Breast epithelium (tissue), 4 donors: ENCODE measurements at regions not wholly inside any gene's neighbourhood (a gene's known extent, or its start where the extent isn't known, plus 50 kb on each side); places are given as distances from the start of the nearest gene placed in this dataset.
"Not testable (repeated sequence)": the region's sequence is repeated elsewhere in the genome, so short reads cannot be mapped to it uniquely, and the experiment has no call there.

Experiments used
- DNase-seq, 2 donors: peaks; one replicate each; pipeline ENCODE4 v3.0.0-alpha.2; 2019; ENCODE audit warnings: low spot score in 2 of 2
- H3K27ac ChIP-seq, 2 donors: fragments of 200-600 bp; sonication (generic) in 1 of 2; one replicate each; pipeline ENCODE4 v1.5.1; 2016 to 2019; ENCODE audit warnings: mild to moderate bottlenecking in 1 of 2
- H3K27me3 ChIP-seq, 2 donors: fragments of 200-600 bp; sonication (generic) in 1 of 2; one replicate each; pipeline versions ENCODE4 v1.5.1 to v1.6.0; 2017 to 2019; ENCODE audit warnings: control low read depth in 1 of 2, mild to moderate bottlenecking in 1 of 2
- H3K36me3 ChIP-seq: fragments of 200-600 bp; one replicate; pipeline ENCODE4 v1.5.1; 2019
- H3K4me1 ChIP-seq, 2 donors: fragments of 200-600 bp; sonication (generic); one replicate each; pipeline ENCODE4 v1.5.1; 2016 to 2019; ENCODE audit warnings: control low read depth in 1 of 2
- H3K4me3 ChIP-seq, 3 donors: fragments of 200-600 bp; sonication (generic); 1 replicate in 2 of 3; 2 replicates in 1 of 3; pipeline ENCODE4 v1.5.1; 2016 to 2019; ENCODE audit warnings: mild to moderate bottlenecking in 3 of 3, moderate library complexity in 2 of 3
- H3K9me3 ChIP-seq, 2 donors: fragments of 200-600 bp; sonication (generic) in 1 of 2; one replicate each; pipeline ENCODE4 v1.5.1; 2016 to 2019; ENCODE audit warnings: control low read depth in 1 of 2
- POLR2A ChIP-seq: fragments of 450-650 bp; IDR thresholded peaks from one replicate; pipeline ENCODE4 v1.6.1; 2016; ENCODE audit warnings: antibody characterized with exemption, mild to moderate bottlenecking, moderate library complexity
- POLR2AphosphoS5 ChIP-seq, 3 donors: sonication (generic); formaldehyde crosslinking; IDR thresholded peaks; one replicate each; pipeline ENCODE4 v1.6.1; 2017; ENCODE audit warnings: antibody characterized with exemption in 3 of 3
- intact Hi-C: fragments of 100-400 bp; cut with DNase I; formaldehyde crosslinking; loops from one replicate; pipeline ENCODE4 v1.15.1; 2023; ENCODE audit warnings: low total_unique reads
- TF ChIP-seq, protein P1 (sequence below), 3 donors: fragments of 450-650 bp; IDR thresholded peaks; one replicate each; pipeline ENCODE4 v1.5.1; 2016 to 2017; ENCODE audit warnings: antibody characterized with exemption in 3 of 3, mild to moderate bottlenecking in 3 of 3, moderate library complexity in 3 of 3

DNA sequence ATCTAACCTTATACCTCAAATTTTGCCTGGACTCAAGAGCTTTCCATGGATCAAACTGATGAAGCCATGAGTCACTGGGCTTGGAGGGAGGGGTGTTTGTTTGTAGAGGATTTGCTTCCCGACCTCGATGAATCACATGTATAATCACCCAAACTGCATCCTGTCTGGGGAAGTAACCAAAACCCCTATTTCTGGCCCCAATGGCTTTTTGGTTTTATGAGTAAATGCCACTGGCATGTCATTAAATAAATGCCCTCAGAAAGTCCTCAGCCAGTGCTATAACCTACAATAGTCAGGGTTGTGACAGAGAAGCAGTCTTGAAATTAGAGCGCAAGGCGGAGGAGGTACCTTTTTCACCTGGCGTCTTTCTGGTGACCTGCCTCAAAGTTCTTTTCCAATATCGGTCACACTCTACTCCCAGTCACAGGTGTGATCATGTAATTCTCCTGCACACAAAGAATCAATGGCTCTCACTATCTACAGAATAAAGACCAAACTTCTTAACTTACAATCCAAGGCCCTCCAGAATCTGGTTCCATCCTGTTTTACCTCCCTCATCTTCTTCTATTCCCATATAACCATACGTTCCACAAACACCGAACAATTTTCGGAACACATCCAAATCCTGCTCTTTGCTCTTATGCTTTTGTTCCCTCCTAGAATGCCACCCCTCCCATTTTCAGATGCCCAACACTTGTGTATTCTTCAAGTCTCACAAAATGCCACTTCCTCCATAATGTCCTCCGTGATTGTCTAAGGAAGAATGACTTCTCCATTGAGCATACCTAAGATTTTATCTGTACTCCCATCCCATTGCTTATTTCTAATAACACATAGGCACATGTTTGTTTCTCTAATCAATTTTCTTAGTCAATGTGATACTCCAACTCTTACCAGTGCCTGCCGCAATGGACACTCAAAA, 81.3 kb upstream of the BLID start:
- DNase-seq = no peak
- peaks cover 0 to 3% of the 10 kb centered on the region in 2 donors for H3K4me1 ChIP-seq
- H3K27ac ChIP-seq = no peak overlapping the region
- no peaks in the 10 kb centered on the region for H3K9me3 ChIP-seq
- no peaks in the 10 kb centered on the region for H3K27me3 ChIP-seq
- no peak for TF ChIP-seq POLR2AphosphoS5 (IDR thresholded peaks at IDR 0.05)
- TF ChIP-seq POLR2A = no peak
- TF ChIP-seq, protein P1, sequence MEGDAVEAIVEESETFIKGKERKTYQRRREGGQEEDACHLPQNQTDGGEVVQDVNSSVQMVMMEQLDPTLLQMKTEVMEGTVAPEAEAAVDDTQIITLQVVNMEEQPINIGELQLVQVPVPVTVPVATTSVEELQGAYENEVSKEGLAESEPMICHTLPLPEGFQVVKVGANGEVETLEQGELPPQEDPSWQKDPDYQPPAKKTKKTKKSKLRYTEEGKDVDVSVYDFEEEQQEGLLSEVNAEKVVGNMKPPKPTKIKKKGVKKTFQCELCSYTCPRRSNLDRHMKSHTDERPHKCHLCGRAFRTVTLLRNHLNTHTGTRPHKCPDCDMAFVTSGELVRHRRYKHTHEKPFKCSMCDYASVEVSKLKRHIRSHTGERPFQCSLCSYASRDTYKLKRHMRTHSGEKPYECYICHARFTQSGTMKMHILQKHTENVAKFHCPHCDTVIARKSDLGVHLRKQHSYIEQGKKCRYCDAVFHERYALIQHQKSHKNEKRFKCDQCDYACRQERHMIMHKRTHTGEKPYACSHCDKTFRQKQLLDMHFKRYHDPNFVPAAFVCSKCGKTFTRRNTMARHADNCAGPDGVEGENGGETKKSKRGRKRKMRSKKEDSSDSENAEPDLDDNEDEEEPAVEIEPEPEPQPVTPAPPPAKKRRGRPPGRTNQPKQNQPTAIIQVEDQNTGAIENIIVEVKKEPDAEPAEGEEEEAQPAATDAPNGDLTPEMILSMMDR (IDR thresholded peaks at IDR 0.05) = no peak
- no peaks in the 10 kb centered on the region for H3K36me3 ChIP-seq
- intact Hi-C loops = no loop called here
- H3K4me3 ChIP-seq = no peak overlapping the region

- H3K9me3 ChIP-seq = no peaks in the 10 kb centered on the region
- H3K36me3 ChIP-seq = no peaks in the 10 kb centered on the region
- no peak overlapping the region for H3K27ac ChIP-seq
- peaks cover 0 to 3% of the 10 kb centered on the region in 2 donors for H3K4me1 ChIP-seq
- intact Hi-C loops = no loop called here
- no peak overlapping the region for H3K4me3 ChIP-seq
- DNase-seq = no peak
- no peaks in the 10 kb centered on the region for H3K27me3 ChIP-seq
- no peak for TF ChIP-seq POLR2A
- no peak for TF ChIP-seq POLR2AphosphoS5 (IDR thresholded peaks at IDR 0.05)
- TF ChIP-seq, protein P1 (IDR thresholded peaks at IDR 0.05) = no peak
Observed at GRCh38 chr11:122195790-122196189, 79.8 kb upstream of the BLID start.

DNA sequence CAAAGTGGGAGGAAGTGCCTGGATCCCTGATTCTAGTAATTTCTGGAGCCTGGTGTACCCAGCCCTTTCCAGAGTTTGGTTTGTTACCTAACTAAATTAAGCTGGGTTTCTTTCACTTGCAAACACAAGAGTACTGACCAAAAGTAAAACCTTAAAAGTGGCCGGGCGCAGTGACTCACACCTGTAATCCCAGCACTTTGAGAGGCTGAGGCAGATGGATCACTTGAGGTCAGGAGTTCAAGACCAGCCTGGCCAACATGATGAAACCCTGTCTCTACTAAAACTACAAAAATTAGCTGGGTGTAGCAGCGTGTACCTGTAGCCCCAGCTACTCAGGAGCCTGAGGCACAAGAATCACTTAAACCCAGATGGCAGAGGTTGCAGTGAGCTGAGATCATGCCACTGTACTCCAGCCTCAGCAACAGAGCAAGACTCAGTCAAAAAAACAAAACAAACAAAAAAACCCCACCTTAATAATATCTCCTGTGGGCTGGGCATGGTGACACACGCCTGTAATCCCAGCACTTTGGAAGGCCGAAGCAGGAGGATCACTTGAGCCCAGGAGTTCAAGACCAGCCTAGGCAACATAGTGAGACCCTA, 78.0 kb upstream of the BLID start:
- H3K36me3 ChIP-seq, H3K27me3 ChIP-seq, H3K9me3 ChIP-seq, DNase-seq, intact Hi-C loops, H3K4me3 ChIP-seq, H3K4me1 ChIP-seq: not testable (repeated sequence)
- H3K27ac ChIP-seq = peak overlapping the region in 1 of 2 donors; percentile 28

GRCh38 chr11:122193457-122193856, 77.4 kb upstream of the BLID start:
- no peak for DNase-seq
- no peaks in the 10 kb centered on the region for H3K27me3 ChIP-seq
- no peaks in the 10 kb centered on the region for H3K9me3 ChIP-seq
- no peaks in the 10 kb centered on the region for H3K4me1 ChIP-seq
- no peak for TF ChIP-seq POLR2A
- no peak for TF ChIP-seq POLR2AphosphoS5 (IDR thresholded peaks at IDR 0.05)
- TF ChIP-seq, protein P1 (IDR thresholded peaks at IDR 0.05) = no peak
- no peaks in the 10 kb centered on the region for H3K36me3 ChIP-seq
- no peak overlapping the region for H3K4me3 ChIP-seq
- no peak overlapping the region for H3K27ac ChIP-seq
- intact Hi-C loops = no loop called here

DNA sequence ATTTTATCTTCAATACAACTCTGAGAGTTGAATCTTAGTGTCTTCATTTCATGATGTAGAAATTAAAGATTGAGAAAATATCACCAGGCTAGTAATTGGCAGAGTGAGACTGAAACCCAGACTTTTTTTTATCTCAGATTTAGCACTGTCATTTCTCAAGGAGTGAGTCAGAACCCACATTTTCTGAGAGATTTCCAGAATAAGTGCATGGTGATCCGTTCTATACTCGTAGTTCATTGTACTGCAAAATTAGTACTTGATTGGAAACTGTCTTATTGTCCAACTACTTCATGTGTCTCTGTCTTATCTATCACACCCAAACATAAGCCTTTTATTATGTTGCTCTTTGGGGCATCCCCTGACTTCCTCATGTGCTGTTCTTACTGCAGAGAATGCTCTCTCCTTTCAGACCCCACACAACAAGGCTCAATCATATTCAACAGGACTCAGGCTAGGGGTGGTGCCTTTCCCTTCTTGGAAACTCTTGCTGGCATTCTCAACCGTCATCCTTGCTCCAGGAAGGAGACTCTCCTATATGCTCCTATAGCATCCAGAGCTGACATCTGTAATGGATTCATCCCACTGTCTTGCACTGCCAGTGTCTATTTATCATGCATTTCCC, 76.7 kb upstream of the BLID start:
- no peaks in the 10 kb centered on the region for H3K36me3 ChIP-seq
- no peak overlapping the region for H3K27ac ChIP-seq
- TF ChIP-seq POLR2AphosphoS5 (IDR thresholded peaks at IDR 0.05) (no peak), POLR2A (no peak)
- TF ChIP-seq, protein P1 (IDR thresholded peaks at IDR 0.05) = no peak
- H3K4me1 ChIP-seq = no peaks in the 10 kb centered on the region
- H3K27me3 ChIP-seq = no peaks in the 10 kb centered on the region
- intact Hi-C loops = no loop called here
- H3K9me3 ChIP-seq = no peaks in the 10 kb centered on the region
- no peak for DNase-seq
- no peak overlapping the region for H3K4me3 ChIP-seq
